Myocyte (in vitro differentiated cells): ENCODE measurements at regions not wholly inside any gene's neighbourhood (a gene's known extent, or its start where the extent isn't known, plus 50 kb on each side); places are given as distances from the start of the nearest gene placed in this dataset.

Experiments used
- DNase-seq: peaks from one replicate; pipeline ENCODE4 v3.0.0-alpha.2; 2012; ENCODE audit warnings: low read depth

- no peak for DNase-seq
These were observed 278.5 kb upstream of the CCDC179 start for GRCh38 chr11:23138761-23139160.

GRCh38 chr11:23143022-23143421 lies 282.7 kb upstream of the CCDC179 start:
- no peak for DNase-seq

- no peak for DNase-seq
These were observed 291.5 kb upstream of the CCDC179 start for GRCh38 chr11:23151819-23152218.

GRCh38 chr11:23155503-23155902 lies 295.2 kb upstream of the CCDC179 start:
- no peak for DNase-seq

GRCh38 chr11:23164022-23164421 lies 303.7 kb upstream of the CCDC179 start:
- DNase-seq: no peak

- DNase-seq: no peak
These were observed 306.1 kb upstream of the CCDC179 start for GRCh38 chr11:23166376-23166775.

- DNase-seq: no peak
These were observed 319.3 kb upstream of the CCDC179 start for GRCh38 chr11:23179609-23180008.

GRCh38 chr11:23181022-23181807 lies 320.9 kb upstream of the CCDC179 start:
- no peak for DNase-seq

- DNase-seq: peak; percentile 32
These were observed 332.0 kb upstream of the CCDC179 start for GRCh38 chr11:23192256-23192655.

GRCh38 chr11:23201936-23202522 lies 341.8 kb upstream of the CCDC179 start:
- no peak for DNase-seq

- peak; percentile 2 for DNase-seq
These were observed 342.3 kb upstream of the CCDC179 start for GRCh38 chr11:23202611-23203010.

- DNase-seq: no peak
These were observed 345.0 kb upstream of the CCDC179 start for GRCh38 chr11:23205156-23205871.

- no peak for DNase-seq
These were observed 346.6 kb upstream of the CCDC179 start for GRCh38 chr11:23206741-23207336.

GRCh38 chr11:23211221-23211620 lies 350.9 kb upstream of the CCDC179 start:
- DNase-seq: no peak

- no peak for DNase-seq
These were observed 352.5 kb upstream of the CCDC179 start for GRCh38 chr11:23212807-23213206.

GRCh38 chr11:23217072-23217471 lies 356.8 kb upstream of the CCDC179 start:
- DNase-seq: no peak

GRCh38 chr11:23220086-23220485 lies 359.8 kb upstream of the CCDC179 start:
- peak; percentile 64 for DNase-seq

GRCh38 chr11:23221366-23221765 lies 361.1 kb upstream of the CCDC179 start:
- no peak for DNase-seq

GRCh38 chr11:23226331-23227077 lies 366.2 kb upstream of the CCDC179 start:
- no peak for DNase-seq

GRCh38 chr11:23227078-23227445 lies 366.8 kb upstream of the CCDC179 start:
- DNase-seq: no peak

- peak; percentile 11 for DNase-seq
These were observed 372.4 kb upstream of the CCDC179 start for GRCh38 chr11:23232652-23233051.
